ENCODE measurements at regions not wholly inside any gene's neighbourhood (a gene's known extent, or its start where the extent isn't known, plus 50 kb on each side); places are given as distances from the start of the nearest gene placed in this dataset.

DNA sequence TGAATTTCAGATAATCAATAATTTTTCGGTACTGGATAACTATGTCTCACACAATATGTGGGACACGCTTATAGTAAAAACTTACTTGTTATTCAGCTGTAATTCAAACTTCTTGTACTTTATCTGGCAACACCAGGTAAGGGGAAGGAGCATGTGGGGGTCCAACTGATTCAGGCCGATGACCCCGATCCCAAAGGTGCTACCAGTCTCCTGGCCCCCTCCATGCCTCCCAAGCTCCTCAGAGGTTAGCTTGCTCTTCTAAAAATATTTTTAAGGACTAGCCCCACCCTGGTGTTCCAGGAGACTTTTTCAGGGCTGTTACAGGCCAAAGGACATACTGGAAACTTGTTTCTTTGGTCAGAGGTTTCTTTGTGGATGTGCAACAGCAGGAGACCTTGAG is 61.8 kb upstream of the ALX4 start:
- Histone ChIP-seq H3K36me3 (ENCODE audit: insufficient read depth, low read length) (no peaks in the 10 kb centered on the region), H3K9me3 (ENCODE audit: low read depth, low read length) (no peaks in the 10 kb centered on the region), H3K27ac (no peak overlapping the region), H3K4me3 (no peak overlapping the region), H3K9ac (ENCODE audit: insufficient read length) (no peak overlapping the region)
- DNase-seq (ENCODE audit: low read depth, low spot score): no peak
- TF ChIP-seq EZH2 (IDR thresholded peaks at IDR 0.05) (no peak), FOXP2 (optimal IDR thresholded peaks at IDR 0.05; ENCODE audit: control extremely low read depth, extremely low read length, insufficient read depth) (no peak), POLR2AphosphoS5 (IDR thresholded peaks at IDR 0.05; ENCODE audit: borderline replicate concordance, low read depth, low read length) (no peak)

DNA sequence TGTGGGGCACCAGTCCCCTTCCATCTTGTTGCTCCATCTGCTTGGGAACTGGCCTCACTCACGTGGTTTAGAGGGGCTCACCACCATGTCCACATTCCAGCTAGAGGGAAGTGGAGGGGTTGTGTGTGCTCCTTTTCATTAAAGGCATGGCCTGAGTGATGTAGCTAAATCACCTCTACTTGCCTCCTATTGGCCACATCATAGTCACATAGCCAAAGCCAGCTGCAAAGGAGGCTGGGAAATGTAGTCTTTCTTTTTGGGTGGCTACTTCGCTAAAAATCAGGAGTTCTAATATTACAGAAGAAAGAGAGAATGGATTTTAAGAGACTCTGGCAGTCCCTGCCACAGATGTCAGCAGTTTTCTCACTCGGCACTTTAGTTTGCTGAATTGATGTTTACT is 63.0 kb upstream of the ALX4 start:
- Histone ChIP-seq H3K9me3 (ENCODE audit: low read depth, low read length) (no peaks in the 10 kb centered on the region), H3K36me3 (ENCODE audit: insufficient read depth, low read length) (no peaks in the 10 kb centered on the region), H3K4me3 (no peak overlapping the region), H3K27ac (no peak overlapping the region), H3K9ac (ENCODE audit: insufficient read length) (no peak overlapping the region)
- no peak for DNase-seq (ENCODE audit: low read depth, low spot score)
- TF ChIP-seq POLR2AphosphoS5 (IDR thresholded peaks at IDR 0.05; ENCODE audit: borderline replicate concordance, low read depth, low read length): no peak
- no peak for TF ChIP-seq FOXP2 (optimal IDR thresholded peaks at IDR 0.05; ENCODE audit: control extremely low read depth, extremely low read length, insufficient read depth)
- TF ChIP-seq EZH2 (IDR thresholded peaks at IDR 0.05): no peak

GRCh38 chr11:44374001-44374400 is 64.1 kb upstream of the ALX4 start:
- H3K9me3 ChIP-seq (ENCODE audit: low read depth, low read length): no peaks in the 10 kb centered on the region

GRCh38 chr11:44376423-44376822 is 66.5 kb upstream of the ALX4 start:
- Histone ChIP-seq H3K27ac (no peak overlapping the region), H3K9ac (ENCODE audit: insufficient read length) (no peak overlapping the region), H3K36me3 (ENCODE audit: insufficient read depth, low read length) (no peaks in the 10 kb centered on the region), H3K4me3 (no peak overlapping the region), H3K9me3 (ENCODE audit: low read depth, low read length) (no peaks in the 10 kb centered on the region)
- DNase-seq (ENCODE audit: low read depth, low spot score): no peak
- TF ChIP-seq EZH2 (IDR thresholded peaks at IDR 0.05) (no peak), POLR2AphosphoS5 (IDR thresholded peaks at IDR 0.05; ENCODE audit: borderline replicate concordance, low read depth, low read length) (no peak), FOXP2 (optimal IDR thresholded peaks at IDR 0.05; ENCODE audit: control extremely low read depth, extremely low read length, insufficient read depth) (no peak)

More at GRCh38 chr11:44374001-44374400, 64.1 kb upstream of the ALX4 start:
- H3K4me3 ChIP-seq: no peak overlapping the region
- no peak overlapping the region for H3K9ac ChIP-seq (ENCODE audit: insufficient read length)
- no peak for DNase-seq (ENCODE audit: low read depth, low spot score)
- TF ChIP-seq EZH2 (IDR thresholded peaks at IDR 0.05) (no peak), FOXP2 (optimal IDR thresholded peaks at IDR 0.05; ENCODE audit: control extremely low read depth, extremely low read length, insufficient read depth) (no peak), POLR2AphosphoS5 (IDR thresholded peaks at IDR 0.05; ENCODE audit: borderline replicate concordance, low read depth, low read length) (no peak)
- H3K36me3 ChIP-seq (ENCODE audit: insufficient read depth, low read length): no peaks in the 10 kb centered on the region
- H3K27ac ChIP-seq: no peak overlapping the region

- Histone ChIP-seq H3K9ac (ENCODE audit: insufficient read length) (no peak overlapping the region), H3K4me3 (no peak overlapping the region), H3K27ac (no peak overlapping the region), H3K36me3 (ENCODE audit: insufficient read depth, low read length) (no peaks in the 10 kb centered on the region), H3K9me3 (ENCODE audit: low read depth, low read length) (no peaks in the 10 kb centered on the region)
- TF ChIP-seq FOXP2 (optimal IDR thresholded peaks at IDR 0.05; ENCODE audit: control extremely low read depth, extremely low read length, insufficient read depth) (no peak), EZH2 (IDR thresholded peaks at IDR 0.05) (no peak), POLR2AphosphoS5 (IDR thresholded peaks at IDR 0.05; ENCODE audit: borderline replicate concordance, low read depth, low read length) (no peak)
- DNase-seq (ENCODE audit: low read depth, low spot score): no peak
Measured at GRCh38 chr11:44377121-44377520, 67.2 kb upstream of the ALX4 start.

GRCh38 chr11:44377914-44378321 is 68.0 kb upstream of the ALX4 start:
- DNase-seq (ENCODE audit: low read depth, low spot score): no peak
- no peaks in the 10 kb centered on the region for H3K36me3 ChIP-seq (ENCODE audit: insufficient read depth, low read length)
- TF ChIP-seq EZH2 (IDR thresholded peaks at IDR 0.05) (no peak), FOXP2 (optimal IDR thresholded peaks at IDR 0.05; ENCODE audit: control extremely low read depth, extremely low read length, insufficient read depth) (no peak), POLR2AphosphoS5 (IDR thresholded peaks at IDR 0.05; ENCODE audit: borderline replicate concordance, low read depth, low read length) (no peak)
- H3K9ac ChIP-seq (ENCODE audit: insufficient read length): no peak overlapping the region
- no peaks in the 10 kb centered on the region for H3K9me3 ChIP-seq (ENCODE audit: low read depth, low read length)
- H3K4me3 ChIP-seq: no peak overlapping the region
- H3K27ac ChIP-seq: no peak overlapping the region

GRCh38 chr11:44379141-44380008 is 69.4 kb upstream of the ALX4 start:
- Histone ChIP-seq H3K9ac (ENCODE audit: insufficient read length) (no peak overlapping the region), H3K27ac (no peak overlapping the region), H3K4me3 (no peak overlapping the region), H3K9me3 (ENCODE audit: low read depth, low read length) (no peaks in the 10 kb centered on the region), H3K36me3 (ENCODE audit: insufficient read depth, low read length) (no peaks in the 10 kb centered on the region)
- no peak for DNase-seq (ENCODE audit: low read depth, low spot score)
- TF ChIP-seq POLR2AphosphoS5 (IDR thresholded peaks at IDR 0.05; ENCODE audit: borderline replicate concordance, low read depth, low read length): no peak

GRCh38 chr11:44380009-44380313 is 70.0 kb upstream of the ALX4 start:
- Histone ChIP-seq H3K9ac (ENCODE audit: insufficient read length) (no peak overlapping the region), H3K9me3 (ENCODE audit: low read depth, low read length) (no peaks in the 10 kb centered on the region), H3K36me3 (ENCODE audit: insufficient read depth, low read length) (no peaks in the 10 kb centered on the region), H3K27ac (no peak overlapping the region), H3K4me3 (no peak overlapping the region)
- no peak for DNase-seq (ENCODE audit: low read depth, low spot score)
- TF ChIP-seq EZH2 (IDR thresholded peaks at IDR 0.05) (no peak), FOXP2 (optimal IDR thresholded peaks at IDR 0.05; ENCODE audit: control extremely low read depth, extremely low read length, insufficient read depth) (no peak), POLR2AphosphoS5 (IDR thresholded peaks at IDR 0.05; ENCODE audit: borderline replicate concordance, low read depth, low read length) (no peak)

GRCh38 chr11:44380820-44381219 is 70.9 kb upstream of the ALX4 start:
- Histone ChIP-seq H3K9ac (ENCODE audit: insufficient read length) (no peak overlapping the region), H3K36me3 (ENCODE audit: insufficient read depth, low read length) (no peaks in the 10 kb centered on the region), H3K9me3 (ENCODE audit: low read depth, low read length) (no peaks in the 10 kb centered on the region), H3K27ac (no peak overlapping the region), H3K4me3 (no peak overlapping the region)
- no peak for TF ChIP-seq POLR2AphosphoS5 (IDR thresholded peaks at IDR 0.05; ENCODE audit: borderline replicate concordance, low read depth, low read length)
- no peak for TF ChIP-seq EZH2 (IDR thresholded peaks at IDR 0.05)
- no peak for TF ChIP-seq FOXP2 (optimal IDR thresholded peaks at IDR 0.05; ENCODE audit: control extremely low read depth, extremely low read length, insufficient read depth)
- no peak for DNase-seq (ENCODE audit: low read depth, low spot score)

Measured in SK-N-MC (cell line).